H1 (cell line): ENCODE measurements at regions not wholly inside any gene's neighbourhood (a gene's known extent, or its start where the extent isn't known, plus 50 kb on each side); places are given as distances from the start of the nearest gene placed in this dataset.

Experiments used
- ASH2L ChIP-seq: fragments of 200-600, 300-600 bp; sonication (generic); IDR thresholded peaks from one replicate; pipeline ENCODE4 v1.7.1; 2017; ENCODE audit warnings: low read length
- BRCA1 ChIP-seq: IDR thresholded peaks from 2 replicates; pipeline ENCODE4 v1.6.1; 2012; ENCODE audit warnings: low read depth, low read length, improper control_type of control experiment
- CHD1 ChIP-seq: IDR thresholded peaks from 2 replicates; pipeline ENCODE4 v1.6.1; 2012; ENCODE audit warnings: low read depth, low read length, improper control_type of control experiment
- FOSL1 ChIP-seq: IDR thresholded peaks from 2 replicates; pipeline ENCODE4 v1.6.1; 2011; ENCODE audit warnings: mild to moderate bottlenecking, low read depth, low read length, moderate library complexity; ENCODE audit not compliant: insufficient read depth
- KDM4A ChIP-seq: IDR thresholded peaks from one replicate; pipeline ENCODE4 v1.7.1; 2012; ENCODE audit warnings: low read depth, mild to moderate bottlenecking, moderate library complexity, low read length, inconsistent platforms; ENCODE audit not compliant: severe bottlenecking
- NRF1 ChIP-seq: IDR thresholded peaks from 2 replicates; pipeline ENCODE4 v1.6.1; 2011; ENCODE audit warnings: mild to moderate bottlenecking, low read depth, low read length, improper control_type of control experiment
- RFX5 ChIP-seq: IDR thresholded peaks from 2 replicates; pipeline ENCODE4 v1.6.1; 2011; ENCODE audit warnings: low read depth, low read length, improper control_type of control experiment, borderline replicate concordance
- RXRA ChIP-seq: IDR thresholded peaks from 2 replicates; pipeline ENCODE4 v1.6.1; 2011; ENCODE audit warnings: low read depth, mild to moderate bottlenecking, low read length, moderate library complexity; ENCODE audit not compliant: insufficient read depth
- TF ChIP-seq, protein P1 (sequence below): fragments of 300-600 bp; sonication (generic); IDR thresholded peaks from 2 replicates; pipeline ENCODE4 v1.7.1; 2012; ENCODE audit warnings: low read length, moderate library complexity, mild to moderate bottlenecking, inconsistent platforms; ENCODE audit not compliant: insufficient replicate concordance

DNA sequence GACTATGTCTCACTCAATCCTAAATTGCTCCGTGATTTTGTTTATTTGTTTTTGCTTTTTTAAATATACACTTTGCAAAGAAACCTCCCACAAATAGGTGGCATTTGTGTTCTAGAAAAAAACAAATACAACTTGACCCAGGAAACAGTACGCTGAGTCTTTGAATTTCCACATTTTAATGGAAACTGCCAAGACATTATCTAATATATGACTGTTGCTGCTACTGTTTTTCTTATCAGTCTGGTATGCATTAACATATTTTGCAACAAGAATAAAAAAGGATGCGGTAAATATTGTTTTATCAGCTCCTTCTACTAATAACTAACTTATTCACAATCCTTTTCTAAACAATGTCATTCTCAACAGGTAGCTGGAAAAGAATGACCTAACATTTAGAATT is 187.4 kb downstream of the LRIG3 start (continued):
- TF ChIP-seq, protein P1, sequence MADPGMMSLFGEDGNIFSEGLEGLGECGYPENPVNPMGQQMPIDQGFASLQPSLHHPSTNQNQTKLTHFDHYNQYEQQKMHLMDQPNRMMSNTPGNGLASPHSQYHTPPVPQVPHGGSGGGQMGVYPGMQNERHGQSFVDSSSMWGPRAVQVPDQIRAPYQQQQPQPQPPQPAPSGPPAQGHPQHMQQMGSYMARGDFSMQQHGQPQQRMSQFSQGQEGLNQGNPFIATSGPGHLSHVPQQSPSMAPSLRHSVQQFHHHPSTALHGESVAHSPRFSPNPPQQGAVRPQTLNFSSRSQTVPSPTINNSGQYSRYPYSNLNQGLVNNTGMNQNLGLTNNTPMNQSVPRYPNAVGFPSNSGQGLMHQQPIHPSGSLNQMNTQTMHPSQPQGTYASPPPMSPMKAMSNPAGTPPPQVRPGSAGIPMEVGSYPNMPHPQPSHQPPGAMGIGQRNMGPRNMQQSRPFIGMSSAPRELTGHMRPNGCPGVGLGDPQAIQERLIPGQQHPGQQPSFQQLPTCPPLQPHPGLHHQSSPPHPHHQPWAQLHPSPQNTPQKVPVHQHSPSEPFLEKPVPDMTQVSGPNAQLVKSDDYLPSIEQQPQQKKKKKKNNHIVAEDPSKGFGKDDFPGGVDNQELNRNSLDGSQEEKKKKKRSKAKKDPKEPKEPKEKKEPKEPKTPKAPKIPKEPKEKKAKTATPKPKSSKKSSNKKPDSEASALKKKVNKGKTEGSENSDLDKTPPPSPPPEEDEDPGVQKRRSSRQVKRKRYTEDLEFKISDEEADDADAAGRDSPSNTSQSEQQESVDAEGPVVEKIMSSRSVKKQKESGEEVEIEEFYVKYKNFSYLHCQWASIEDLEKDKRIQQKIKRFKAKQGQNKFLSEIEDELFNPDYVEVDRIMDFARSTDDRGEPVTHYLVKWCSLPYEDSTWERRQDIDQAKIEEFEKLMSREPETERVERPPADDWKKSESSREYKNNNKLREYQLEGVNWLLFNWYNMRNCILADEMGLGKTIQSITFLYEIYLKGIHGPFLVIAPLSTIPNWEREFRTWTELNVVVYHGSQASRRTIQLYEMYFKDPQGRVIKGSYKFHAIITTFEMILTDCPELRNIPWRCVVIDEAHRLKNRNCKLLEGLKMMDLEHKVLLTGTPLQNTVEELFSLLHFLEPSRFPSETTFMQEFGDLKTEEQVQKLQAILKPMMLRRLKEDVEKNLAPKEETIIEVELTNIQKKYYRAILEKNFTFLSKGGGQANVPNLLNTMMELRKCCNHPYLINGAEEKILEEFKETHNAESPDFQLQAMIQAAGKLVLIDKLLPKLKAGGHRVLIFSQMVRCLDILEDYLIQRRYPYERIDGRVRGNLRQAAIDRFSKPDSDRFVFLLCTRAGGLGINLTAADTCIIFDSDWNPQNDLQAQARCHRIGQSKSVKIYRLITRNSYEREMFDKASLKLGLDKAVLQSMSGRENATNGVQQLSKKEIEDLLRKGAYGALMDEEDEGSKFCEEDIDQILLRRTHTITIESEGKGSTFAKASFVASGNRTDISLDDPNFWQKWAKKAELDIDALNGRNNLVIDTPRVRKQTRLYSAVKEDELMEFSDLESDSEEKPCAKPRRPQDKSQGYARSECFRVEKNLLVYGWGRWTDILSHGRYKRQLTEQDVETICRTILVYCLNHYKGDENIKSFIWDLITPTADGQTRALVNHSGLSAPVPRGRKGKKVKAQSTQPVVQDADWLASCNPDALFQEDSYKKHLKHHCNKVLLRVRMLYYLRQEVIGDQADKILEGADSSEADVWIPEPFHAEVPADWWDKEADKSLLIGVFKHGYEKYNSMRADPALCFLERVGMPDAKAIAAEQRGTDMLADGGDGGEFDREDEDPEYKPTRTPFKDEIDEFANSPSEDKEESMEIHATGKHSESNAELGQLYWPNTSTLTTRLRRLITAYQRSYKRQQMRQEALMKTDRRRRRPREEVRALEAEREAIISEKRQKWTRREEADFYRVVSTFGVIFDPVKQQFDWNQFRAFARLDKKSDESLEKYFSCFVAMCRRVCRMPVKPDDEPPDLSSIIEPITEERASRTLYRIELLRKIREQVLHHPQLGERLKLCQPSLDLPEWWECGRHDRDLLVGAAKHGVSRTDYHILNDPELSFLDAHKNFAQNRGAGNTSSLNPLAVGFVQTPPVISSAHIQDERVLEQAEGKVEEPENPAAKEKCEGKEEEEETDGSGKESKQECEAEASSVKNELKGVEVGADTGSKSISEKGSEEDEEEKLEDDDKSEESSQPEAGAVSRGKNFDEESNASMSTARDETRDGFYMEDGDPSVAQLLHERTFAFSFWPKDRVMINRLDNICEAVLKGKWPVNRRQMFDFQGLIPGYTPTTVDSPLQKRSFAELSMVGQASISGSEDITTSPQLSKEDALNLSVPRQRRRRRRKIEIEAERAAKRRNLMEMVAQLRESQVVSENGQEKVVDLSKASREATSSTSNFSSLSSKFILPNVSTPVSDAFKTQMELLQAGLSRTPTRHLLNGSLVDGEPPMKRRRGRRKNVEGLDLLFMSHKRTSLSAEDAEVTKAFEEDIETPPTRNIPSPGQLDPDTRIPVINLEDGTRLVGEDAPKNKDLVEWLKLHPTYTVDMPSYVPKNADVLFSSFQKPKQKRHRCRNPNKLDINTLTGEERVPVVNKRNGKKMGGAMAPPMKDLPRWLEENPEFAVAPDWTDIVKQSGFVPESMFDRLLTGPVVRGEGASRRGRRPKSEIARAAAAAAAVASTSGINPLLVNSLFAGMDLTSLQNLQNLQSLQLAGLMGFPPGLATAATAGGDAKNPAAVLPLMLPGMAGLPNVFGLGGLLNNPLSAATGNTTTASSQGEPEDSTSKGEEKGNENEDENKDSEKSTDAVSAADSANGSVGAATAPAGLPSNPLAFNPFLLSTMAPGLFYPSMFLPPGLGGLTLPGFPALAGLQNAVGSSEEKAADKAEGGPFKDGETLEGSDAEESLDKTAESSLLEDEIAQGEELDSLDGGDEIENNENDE, result no peak
- TF ChIP-seq ASH2L (no peak), CHD1 (no peak), KDM4A (no peak), RFX5 (no peak), RXRA (no peak), FOSL1 (no peak), NRF1 (no peak), BRCA1 (no peak)
- TF ChIP-seq, all 59 proteins: peak for 0
